GM19023 (cell line): ENCODE measurements at regions not wholly inside any gene's neighbourhood (a gene's known extent, or its start where the extent isn't known, plus 50 kb on each side); places are given as distances from the start of the nearest gene placed in this dataset.

Experiments
- ATAC-seq: cut with Tn5 transposase; IDR thresholded peaks from one replicate; pipeline ENCODE4 v1.9.1; 2021; ENCODE audit warnings: mild to moderate bottlenecking, moderate library complexity; ENCODE audit not compliant: unreplicated experiment

DNA sequence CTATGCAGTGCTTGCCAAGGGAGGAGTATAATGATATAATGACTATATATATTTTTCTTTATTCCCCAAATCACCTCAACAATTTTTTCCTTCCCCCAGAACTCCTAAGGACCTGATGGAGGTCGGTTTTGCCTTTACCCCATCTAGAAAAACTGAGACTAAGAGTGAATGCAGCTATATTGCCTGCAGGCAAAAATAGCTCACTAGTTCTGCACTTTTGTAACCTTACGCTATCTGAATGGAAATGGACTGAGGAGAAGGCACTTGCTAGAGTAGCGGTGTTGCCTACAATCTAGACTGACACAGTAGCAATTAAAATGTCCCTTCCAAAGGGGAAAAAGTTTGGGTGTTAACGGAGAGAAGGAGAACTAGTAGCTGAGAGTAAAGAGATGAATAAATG lies 379.5 kb upstream of the SEMA6D start:
- ATAC-seq: no peak

GRCh38 chr15:47338771-47339170 lies 378.5 kb upstream of the SEMA6D start:
- no peak for ATAC-seq

DNA sequence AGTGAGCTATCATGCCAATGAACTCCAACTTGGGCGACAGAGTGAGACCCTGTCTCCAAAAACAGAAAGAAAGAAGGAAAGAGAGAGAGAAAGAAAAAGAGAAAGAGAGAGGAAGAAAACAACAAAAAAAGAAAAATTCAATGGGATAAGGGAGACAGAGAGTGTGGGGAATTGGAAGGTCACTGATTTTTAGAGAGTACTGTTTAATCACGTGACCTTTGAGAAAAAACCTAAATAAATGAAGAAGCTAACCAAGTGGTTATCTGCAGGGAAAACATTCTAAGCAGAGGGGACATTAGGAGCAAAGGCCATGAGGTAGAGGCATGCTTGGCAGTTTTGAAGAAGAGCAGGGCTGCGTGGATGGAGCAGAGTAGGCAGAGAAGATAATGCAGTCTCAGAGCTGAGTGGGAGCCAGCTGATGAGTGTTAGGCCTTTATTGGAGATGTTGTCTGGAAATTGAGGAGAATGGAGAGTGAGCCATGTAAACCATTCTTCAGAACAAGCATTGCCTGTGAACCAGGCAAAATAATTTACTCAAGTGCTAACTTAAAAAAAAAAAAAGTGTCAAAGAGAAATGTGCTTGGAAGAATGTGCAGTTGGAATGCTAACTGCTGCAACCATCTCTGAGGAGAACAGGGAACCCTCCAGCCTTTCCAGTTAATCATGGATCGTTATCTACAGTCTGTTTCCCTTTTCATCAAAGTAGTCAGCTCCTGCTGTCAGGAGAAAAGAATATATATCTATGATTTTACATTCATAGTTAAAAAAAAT lies 377.3 kb upstream of the SEMA6D start:
- no peak for ATAC-seq

- no peak for ATAC-seq
Observed at GRCh38 chr15:47340571-47340920, 376.8 kb upstream of the SEMA6D start.

DNA sequence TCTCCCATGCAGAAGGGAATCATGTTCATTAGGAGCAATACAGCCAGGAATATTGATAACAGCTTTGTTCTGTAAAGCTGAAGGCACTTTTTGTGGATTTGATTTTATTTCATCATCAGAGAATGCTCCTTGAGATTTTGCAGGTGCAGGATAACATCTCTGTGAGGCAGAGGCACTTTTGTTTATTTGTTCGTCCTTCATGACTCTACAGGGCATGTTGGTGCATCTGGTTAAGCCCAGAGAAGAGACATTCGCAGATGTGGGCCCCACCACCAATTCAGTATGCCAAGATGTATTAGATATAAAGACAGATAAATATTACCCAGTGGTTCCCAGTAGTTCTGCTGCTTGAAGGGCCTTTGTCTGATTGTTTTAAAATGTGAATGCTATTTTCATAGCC lies 368.1 kb upstream of the SEMA6D start:
- ATAC-seq: no peak

DNA sequence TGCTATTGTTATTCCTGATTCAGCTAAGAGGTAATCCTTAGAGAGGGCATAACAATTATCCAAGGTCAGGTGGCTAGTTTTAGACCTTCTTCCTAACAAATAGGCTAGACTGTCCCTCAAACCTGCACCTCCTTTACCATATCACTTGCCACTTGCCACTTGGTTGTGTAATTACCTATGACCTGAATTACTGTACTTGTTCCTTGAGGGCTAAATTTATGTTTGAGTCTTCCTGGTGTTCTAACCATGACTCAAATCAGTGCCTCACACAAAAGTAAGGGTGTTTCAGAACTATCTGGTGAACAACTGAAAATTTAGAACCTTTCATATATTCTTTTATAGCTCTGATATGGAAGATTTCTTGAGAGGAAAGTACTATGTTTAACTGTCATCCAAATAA lies 365.8 kb upstream of the SEMA6D start:
- ATAC-seq: no peak

DNA sequence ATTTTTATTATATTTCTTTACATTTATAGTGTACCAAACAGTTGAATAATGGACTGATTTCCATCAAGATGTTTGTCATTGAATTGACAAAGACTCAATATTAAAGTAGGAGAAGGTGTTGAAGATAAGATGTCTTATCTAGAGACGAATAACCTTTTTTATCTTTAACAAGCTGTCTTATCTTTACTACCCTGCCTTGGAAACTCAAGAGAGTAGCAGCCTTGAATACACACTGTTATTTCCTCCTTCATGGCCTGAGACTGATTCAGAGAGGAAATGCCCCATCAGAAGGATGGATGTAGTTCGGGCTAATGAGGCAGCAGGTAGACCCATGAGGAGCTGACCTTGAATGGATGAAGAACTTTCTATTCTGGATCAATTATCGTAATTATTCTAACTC lies 365.1 kb upstream of the SEMA6D start:
- no peak for ATAC-seq

DNA sequence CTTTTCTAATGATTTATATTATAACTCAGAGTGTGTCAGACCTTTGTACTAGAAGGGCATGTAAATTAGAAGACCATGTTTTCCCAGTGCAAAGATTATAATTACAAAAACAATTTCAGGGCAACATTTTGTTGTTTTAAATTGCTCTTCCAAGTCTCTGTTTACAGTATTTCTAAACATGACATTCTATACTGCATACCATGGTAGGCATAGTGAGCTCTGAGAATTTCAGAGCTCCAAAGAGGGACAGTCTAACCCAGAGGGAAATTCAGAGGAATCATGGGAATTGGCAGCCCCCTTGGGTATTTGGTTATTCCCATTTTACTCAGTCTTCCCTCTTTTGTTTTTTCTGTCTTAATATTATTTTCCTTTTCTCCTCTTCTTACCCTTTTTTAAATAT lies 361.5 kb upstream of the SEMA6D start:
- no peak for ATAC-seq

- no peak for ATAC-seq
Observed at GRCh38 chr15:47356297-47356696, 361.0 kb upstream of the SEMA6D start.

DNA sequence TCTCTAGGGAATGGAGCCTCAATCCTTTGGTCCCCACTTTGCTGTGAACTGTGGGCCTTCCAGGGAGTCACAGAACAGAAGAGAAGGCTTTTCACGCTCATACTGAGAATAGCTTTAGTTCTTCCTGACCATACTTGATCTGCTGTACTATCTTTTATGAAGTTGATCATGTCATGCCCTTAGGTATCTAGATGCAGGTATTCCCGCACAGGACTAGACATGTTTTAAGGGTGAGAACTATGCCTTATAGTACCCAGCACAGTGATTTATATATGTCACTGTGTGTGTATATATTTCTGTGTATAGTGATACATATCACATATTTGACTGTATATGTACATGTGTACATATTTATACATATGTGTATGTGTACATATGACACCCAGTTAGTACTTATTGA lies 358.4 kb upstream of the SEMA6D start:
- ATAC-seq: no peak

GRCh38 chr15:47360305-47360704 lies 357.0 kb upstream of the SEMA6D start:
- no peak for ATAC-seq

DNA sequence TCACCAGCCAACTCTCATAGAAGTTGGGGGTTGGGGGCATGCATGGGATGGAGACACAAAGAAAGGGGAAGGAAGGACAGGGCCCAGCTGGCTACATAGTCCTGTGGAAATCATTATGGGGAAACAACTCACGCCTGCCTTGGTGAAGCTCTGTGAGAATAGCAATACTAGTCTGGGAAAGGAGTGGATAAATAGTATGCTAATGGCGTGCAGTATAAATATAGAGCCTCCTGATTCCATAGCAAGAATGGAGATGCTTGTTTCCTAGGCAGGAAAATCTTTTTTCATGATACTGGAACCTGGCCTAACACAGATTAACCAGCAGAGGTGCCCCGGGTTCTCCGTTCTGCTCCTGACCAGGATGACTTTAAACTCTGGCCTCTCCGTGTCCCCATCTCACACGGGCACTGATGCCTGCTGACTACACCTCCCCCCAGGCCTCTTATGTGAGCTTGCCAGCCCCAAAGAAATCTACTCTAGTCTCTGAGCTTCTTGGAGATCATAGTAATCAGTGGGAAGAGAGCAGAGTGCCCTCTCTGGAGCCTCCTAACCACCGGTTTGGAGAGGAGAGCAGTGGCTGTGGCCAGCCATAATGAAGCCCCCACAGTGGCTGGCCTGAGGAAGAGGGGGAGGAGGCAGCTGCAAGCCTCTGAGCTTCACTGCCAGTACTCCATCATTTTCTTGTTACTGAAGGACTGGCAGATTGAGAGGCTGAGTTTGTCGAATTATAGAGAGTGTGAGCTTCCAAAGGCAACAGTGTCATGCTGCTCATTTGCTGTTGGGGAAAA lies 355.0 kb upstream of the SEMA6D start:
- ATAC-seq: no peak

DNA sequence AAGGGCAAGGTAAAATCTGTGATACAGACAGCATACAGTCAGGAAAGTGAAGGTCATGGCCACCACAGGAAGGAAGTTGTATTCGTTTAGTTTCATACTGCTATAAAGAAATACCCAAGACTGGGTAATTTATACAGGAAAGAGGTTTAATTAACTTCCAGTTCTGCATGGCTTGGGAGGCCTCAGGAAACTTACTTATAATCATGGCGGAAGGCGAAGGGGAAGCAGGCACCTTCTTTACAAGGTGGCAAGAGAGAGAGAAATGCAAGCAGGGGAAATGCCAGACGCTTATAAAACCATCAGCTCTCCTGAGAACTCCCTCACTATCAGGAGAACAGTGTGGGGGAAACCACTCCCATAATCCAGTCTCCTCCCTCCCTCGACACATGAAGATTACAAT lies 353.7 kb upstream of the SEMA6D start:
- no peak for ATAC-seq

GRCh38 chr15:47364230-47365141 lies 352.8 kb upstream of the SEMA6D start:
- no peak for ATAC-seq

GRCh38 chr15:47366884-47367283 lies 350.4 kb upstream of the SEMA6D start:
- no peak for ATAC-seq

DNA sequence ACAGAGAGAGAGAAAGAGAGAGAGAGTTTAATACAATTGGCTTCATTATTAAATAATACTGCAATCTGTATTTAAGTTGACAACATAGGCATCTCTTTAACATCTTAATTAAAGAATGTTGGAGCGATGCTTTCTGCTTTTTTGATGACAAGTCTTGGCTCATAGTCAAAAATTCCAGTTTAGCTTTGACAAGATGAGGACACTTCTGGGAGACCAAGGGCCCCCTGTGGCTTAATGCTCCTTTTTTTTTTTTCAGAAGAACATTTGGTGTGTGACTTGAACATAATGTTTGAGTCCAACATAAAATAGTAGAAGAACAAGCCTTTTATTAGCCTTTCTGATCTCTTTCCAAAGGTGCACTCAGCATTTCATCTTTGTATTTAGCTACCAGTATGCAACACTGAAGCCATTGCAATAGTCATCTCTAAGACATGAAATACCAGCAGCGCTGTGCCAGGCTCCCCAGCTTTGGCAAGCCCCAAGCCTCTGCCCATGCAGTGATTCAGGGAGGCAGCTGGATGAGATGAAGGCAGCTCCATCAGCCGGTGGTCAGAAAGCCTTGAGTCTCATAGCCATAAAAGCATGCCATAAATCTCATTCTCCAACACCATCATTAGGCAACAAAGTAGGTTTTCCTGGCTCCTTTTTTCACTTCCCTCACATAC lies 349.4 kb upstream of the SEMA6D start:
- no peak for ATAC-seq

DNA sequence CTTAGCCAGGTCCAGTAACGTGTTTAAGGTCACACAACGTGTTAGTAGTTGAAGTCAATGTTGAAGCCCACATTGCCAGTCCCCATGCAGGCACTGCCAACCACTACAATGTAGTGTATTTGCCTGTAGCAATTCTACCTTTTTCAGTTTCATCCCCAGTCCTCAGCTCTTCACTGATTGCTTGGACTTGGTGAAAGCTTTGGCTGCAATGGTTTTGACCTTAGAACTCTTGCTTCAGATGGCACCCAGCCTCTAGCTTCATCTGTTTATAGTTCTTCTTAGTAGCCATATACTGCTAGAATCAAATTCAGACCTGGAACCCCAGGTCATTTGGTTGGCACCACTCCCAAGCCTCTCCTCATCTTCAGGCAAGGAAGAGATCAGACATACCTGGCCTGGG lies 345.4 kb upstream of the SEMA6D start:
- no peak for ATAC-seq

GRCh38 chr15:47374222-47374621 lies 343.1 kb upstream of the SEMA6D start:
- no peak for ATAC-seq

DNA sequence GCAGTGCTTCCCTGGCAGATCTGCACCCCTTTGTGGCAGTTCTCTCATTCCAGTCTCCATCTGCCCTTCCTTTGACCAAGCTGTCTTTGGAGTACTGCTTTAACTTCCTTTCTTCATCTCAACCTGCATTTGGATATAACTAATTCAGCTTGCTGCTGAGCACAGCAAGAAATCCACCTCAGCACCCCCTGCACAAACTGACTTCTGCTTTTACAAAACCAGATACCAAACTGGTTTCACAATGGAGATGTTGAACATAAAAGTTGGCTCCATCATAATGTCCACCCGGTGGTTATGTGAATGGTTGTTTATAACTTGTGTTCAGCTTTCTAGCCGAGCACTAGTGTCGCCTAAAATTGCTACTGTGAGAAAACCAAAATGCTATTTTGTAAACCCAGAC lies 341.1 kb upstream of the SEMA6D start:
- ATAC-seq: no peak

GRCh38 chr15:47377465-47377864 lies 339.8 kb upstream of the SEMA6D start:
- ATAC-seq: no peak

DNA sequence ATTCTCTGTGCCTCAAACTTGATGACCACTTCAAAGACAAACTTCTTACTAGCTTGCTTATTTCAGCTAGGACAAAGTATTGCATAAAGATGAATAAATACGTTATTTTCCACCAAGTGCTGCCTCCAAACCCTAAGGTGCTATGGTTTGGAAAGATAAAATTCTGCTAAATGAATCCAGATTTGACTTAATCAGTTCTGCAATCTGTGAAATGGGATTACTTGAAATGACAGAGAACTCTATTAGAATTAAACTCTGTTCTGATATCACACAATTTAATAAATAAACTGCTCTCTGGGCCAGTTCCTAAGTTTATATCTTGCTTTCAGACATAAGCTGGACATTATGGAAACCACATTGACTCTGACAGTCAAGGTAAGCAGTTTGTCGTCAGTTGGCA lies 338.8 kb upstream of the SEMA6D start:
- no peak for ATAC-seq
